IMR-90 (cell line): ENCODE measurements at regions not wholly inside any gene's neighbourhood (a gene's known extent, or its start where the extent isn't known, plus 50 kb on each side); places are given as distances from the start of the nearest gene placed in this dataset.

Experiments used
- ATAC-seq: fragments of 200-7000 bp; cut with Tn5 transposase; 2 replicates; pipeline ENCODE4 v1.9.1; 2020; ENCODE audit warnings: low read depth, mild to moderate bottlenecking, moderate library complexity
- BruUV-seq: library from RNA; stranded (reverse); fragments of 400-500 nt; replicated peaks from 2 replicates; lab custom pipeline; 2021; lab: Mats Ljungman, UMichigan
- CTCF ChIA-PET: fragments of 300-600 bp; formaldehyde crosslinking; extraction: SDS; loops from one replicate; lab custom pipeline; 2021; ENCODE audit warnings: antibody characterized with exemption; lab: Yijun Ruan, JAX
- POLR2A ChIA-PET: fragments of 300-600 bp; sonication (Branson Sonifier 250); formaldehyde crosslinking; loops from one replicate; lab custom pipeline; 2022; ENCODE audit warnings: antibody characterized with exemption; ENCODE audit not compliant: unreplicated experiment; lab: Charles Lee
- DNase-seq: peaks from one replicate; pipeline ENCODE4 v3.0.0; 2013
- H2AFZ ChIP-seq: replicated peaks from 2 replicates; pipeline ENCODE3; 2013; ENCODE audit warnings: low read length, mild to moderate bottlenecking; ENCODE audit not compliant: poor library complexity
- H2AK5ac ChIP-seq: 2 replicates; pipeline ENCODE4 v1.6.1; 2013; ENCODE audit warnings: low read depth, low read length, inconsistent platforms
- H2AK9ac ChIP-seq: replicated peaks from 2 replicates; pipeline ENCODE3; 2013; ENCODE audit warnings: mild to moderate bottlenecking, low read depth, low read length, moderate library complexity; ENCODE audit not compliant: poor library complexity
- H2BK120ac ChIP-seq: 2 replicates; pipeline ENCODE4 v1.6.1; 2013; ENCODE audit warnings: low read depth, low read length, inconsistent platforms
- H2BK15ac ChIP-seq: 3 replicates; pipeline ENCODE4 v1.6.1; 2013; ENCODE audit warnings: low read depth, low read length, inconsistent platforms
- H2BK20ac ChIP-seq: 2 replicates; pipeline ENCODE4 v1.6.1; 2013; ENCODE audit warnings: low read depth, mild to moderate bottlenecking, inconsistent platforms, low read length, moderate library complexity
- H2BK5ac ChIP-seq: 2 replicates; pipeline ENCODE4 v1.6.1; 2013; ENCODE audit warnings: mild to moderate bottlenecking, low read depth, low read length, inconsistent platforms; ENCODE audit not compliant: poor library complexity, severe bottlenecking
- H3K14ac ChIP-seq: replicated peaks from 2 replicates; pipeline ENCODE4 v1.6.1; 2013; ENCODE audit warnings: low read depth, low read length, inconsistent platforms
- H3K18ac ChIP-seq: 2 replicates; pipeline ENCODE4 v1.6.1; 2013; ENCODE audit warnings: low read depth, low read length, control low read depth
- H3K23ac ChIP-seq: 2 replicates; pipeline ENCODE4 v1.6.1; 2013; ENCODE audit warnings: low read depth, low read length, inconsistent platforms
- H3K27ac ChIP-seq: 2 replicates; pipeline ENCODE4 v1.5.1; 2013; ENCODE audit warnings: mild to moderate bottlenecking, control low read depth, low read length; ENCODE audit not compliant: insufficient read depth
- H3K27me3 ChIP-seq: 2 replicates; pipeline ENCODE4 v1.6.1; 2013; ENCODE audit warnings: low read length; ENCODE audit not compliant: control insufficient read depth, insufficient read depth
- H3K36me3 ChIP-seq: 2 replicates; pipeline ENCODE4 v1.6.1; 2013; ENCODE audit warnings: low read length, mixed read lengths; ENCODE audit not compliant: control insufficient read depth, insufficient read depth
- H3K4ac ChIP-seq: 2 replicates; pipeline ENCODE4 v1.6.1; 2013; ENCODE audit warnings: low read depth, low read length, inconsistent platforms
- H3K4me1 ChIP-seq: 2 replicates; pipeline ENCODE4 v1.6.1; 2013; ENCODE audit warnings: low read length, mixed read lengths; ENCODE audit not compliant: control insufficient read depth, insufficient read depth
- H3K4me2 ChIP-seq: 2 replicates; pipeline ENCODE4 v1.6.1; 2013; ENCODE audit warnings: low read depth, mild to moderate bottlenecking, control low read depth, low read length, moderate library complexity
- H3K4me3 ChIP-seq: 2 replicates; pipeline ENCODE4 v1.5.1; 2013; ENCODE audit warnings: low read depth, mild to moderate bottlenecking, control low read depth, low read length, moderate library complexity; ENCODE audit not compliant: insufficient read depth
- H3K56ac ChIP-seq: 2 replicates; pipeline ENCODE4 v1.6.1; 2013; ENCODE audit warnings: low read length, inconsistent platforms; ENCODE audit not compliant: insufficient read depth; ENCODE audit errors: extremely low read depth
- H3K79me1 ChIP-seq, 2 experiments: 2 replicates each; pipeline ENCODE4 v1.6.1; 2013; ENCODE audit warnings: low read length in 2 of 2, inconsistent platforms in 1 of 2, low read depth in 1 of 2
- H3K9ac ChIP-seq: 2 replicates; pipeline ENCODE4 v1.6.1; 2013; ENCODE audit warnings: low read depth, low read length, control low read depth
- H3K9me1 ChIP-seq: 2 replicates; pipeline ENCODE4 v1.6.1; 2013; ENCODE audit warnings: low read length, inconsistent platforms; ENCODE audit not compliant: insufficient read depth
- H3K9me3 ChIP-seq: 2 replicates; pipeline ENCODE4 v1.6.1; 2013; ENCODE audit warnings: low read length; ENCODE audit not compliant: control insufficient read depth, insufficient read depth
- H4K20me1 ChIP-seq: 2 replicates; pipeline ENCODE4 v1.6.1; 2013; ENCODE audit warnings: low read length, inconsistent platforms; ENCODE audit not compliant: insufficient read depth
- H4K5ac ChIP-seq: 2 replicates; pipeline ENCODE4 v1.6.1; 2013; ENCODE audit warnings: mild to moderate bottlenecking, low read depth, low read length, control low read depth
- H4K8ac ChIP-seq, 2 experiments: 2 replicates each; pipeline ENCODE4 v1.6.1; 2013; ENCODE audit warnings: low read depth in 2 of 2, low read length in 2 of 2, control low read depth in 1 of 2, inconsistent platforms in 1 of 2
- H4K91ac ChIP-seq: 2 replicates; pipeline ENCODE4 v1.6.1; 2013; ENCODE audit warnings: low read depth, low read length, inconsistent platforms; ENCODE audit not compliant: insufficient read depth
- BHLHE40 ChIP-seq: fragments of 150-350 bp; IDR thresholded peaks from 2 replicates; pipeline ENCODE4 v1.6.1; 2016; ENCODE audit warnings: mild to moderate bottlenecking, low read depth, low read length
- CEBPB ChIP-seq: IDR thresholded peaks from 2 replicates; pipeline ENCODE4 v1.6.1; 2012; ENCODE audit warnings: low read depth, low read length, improper control_type of control experiment
- CHD1 ChIP-seq: IDR thresholded peaks from 2 replicates; pipeline ENCODE4 v1.6.1; 2012; ENCODE audit warnings: low read depth, low read length, improper control_type of control experiment
- ELK1 ChIP-seq: fragments of 150-350 bp; IDR thresholded peaks from 2 replicates; pipeline ENCODE4 v1.6.1; 2016; ENCODE audit warnings: low read depth, mild to moderate bottlenecking, low read length, moderate library complexity, borderline replicate concordance
- FOS ChIP-seq: fragments of 150-350 bp; IDR thresholded peaks from 2 replicates; pipeline ENCODE4 v1.6.1; 2016; ENCODE audit warnings: low read depth, low read length
- MAFK ChIP-seq: IDR thresholded peaks from 2 replicates; pipeline ENCODE4 v1.6.1; 2012; ENCODE audit warnings: low read depth, low read length, improper control_type of control experiment
- MXI1 ChIP-seq: IDR thresholded peaks from 2 replicates; pipeline ENCODE4 v1.6.1; 2012; ENCODE audit warnings: low read depth, mild to moderate bottlenecking, low read length, moderate library complexity, borderline replicate concordance
- POLR2A ChIP-seq: IDR thresholded peaks from 2 replicates; pipeline ENCODE4 v1.6.1; 2012; ENCODE audit warnings: mild to moderate bottlenecking, low read depth, low read length
- RFX5 ChIP-seq: IDR thresholded peaks from 2 replicates; pipeline ENCODE4 v1.8.0; 2012; ENCODE audit warnings: low read depth, mild to moderate bottlenecking, low read length, moderate library complexity
- SMC3 ChIP-seq: fragments of 150-350 bp; IDR thresholded peaks from 2 replicates; pipeline ENCODE4 v1.6.1; 2016; ENCODE audit warnings: low read depth, mild to moderate bottlenecking, antibody characterized with exemption, low read length, moderate library complexity
- USF2 ChIP-seq: fragments of 150-350 bp; IDR thresholded peaks from 2 replicates; pipeline ENCODE4 v1.6.1; 2017; ENCODE audit warnings: mild to moderate bottlenecking, antibody characterized with exemption, low read length, low read depth
- WGBS, 2 experiments: methylation state at CpG; one replicate each; pipeline versions ENCODE4 v1.1.5 to v1.1.7; 2013; ENCODE audit warnings: missing lambda C conversion rate in 2 of 2; ENCODE audit not compliant: insufficient read length in 1 of 2; ENCODE audit errors: extremely low coverage in 2 of 2; 5-methylcytosine and 5-hydroxymethylcytosine counted together
- dilution Hi-C: fragments of 300-500 bp; cut with HindIII; formaldehyde crosslinking; loops from one replicate; pipeline ENCODE4 v1.14.3; 2018; ENCODE audit warnings: low sequenced_read_pairs; ENCODE audit not compliant: unreplicated experiment
- in situ Hi-C: fragments of 300-500 bp; cut with MboI; formaldehyde crosslinking; loops from 3 replicates; pipeline ENCODE4 v1.14.3; 2019; ENCODE audit warnings: low sequenced_read_pairs, inconsistent platforms, mixed read lengths
- intact Hi-C: fragments of 100-400 bp; cut with micrococcal nuclease; formaldehyde crosslinking; loops from 2 replicates; pipeline ENCODE4 v1.10.0; 2022

- TF ChIP-seq SMC3: no peak
- no peak for TF ChIP-seq MAFK
- no peak for TF ChIP-seq CHD1
- TF ChIP-seq FOS: no peak
- no peak for TF ChIP-seq ELK1
- TF ChIP-seq USF2: no peak
- no peak for TF ChIP-seq RFX5
- TF ChIP-seq MXI1: no peak
- no peak for TF ChIP-seq CEBPB
- no peak for TF ChIP-seq POLR2A
- no peak for TF ChIP-seq BHLHE40
- Histone ChIP-seq H3K14ac (no peak overlapping the region), H3K79me1 (no peaks in the 10 kb centered on the region), H2AFZ (no peak overlapping the region), H3K27me3 (no peaks in the 10 kb centered on the region), H3K27ac (no peak overlapping the region), H2AK9ac (no peak overlapping the region), H3K4me2 (no peak overlapping the region), H3K9me1 (no peaks in the 10 kb centered on the region), H4K8ac (no peak overlapping the region), H3K36me3 (no peaks in the 10 kb centered on the region), H3K4me1 (no peaks in the 10 kb centered on the region), H2AK5ac (no peak overlapping the region), H3K9me3 (peaks cover 41% of the 10 kb centered on the region), H3K18ac (no peak overlapping the region), H4K20me1 (no peaks in the 10 kb centered on the region), H3K4ac (no peak overlapping the region), H3K56ac (no peak overlapping the region), H4K5ac (no peak overlapping the region), H2BK20ac (no peak overlapping the region), H4K91ac (no peak overlapping the region), H2BK120ac (no peak overlapping the region), H2BK5ac (no peak overlapping the region), H3K9ac (no peak overlapping the region), H3K4me3 (no peak overlapping the region), H2BK15ac (no peak overlapping the region), H3K23ac (no peak overlapping the region)
- intact Hi-C loops (no loop called here), dilution Hi-C loops (no loop called here), in situ Hi-C loops (no loop called here)
- 43% methylated on average over 7 of the region's 11 CpGs; no CpG with 5 or more reads in 1 of the 2 experiments for WGBS, 2 experiments
- CTCF ChIA-PET: no interaction called here
- no TSS peak for BruUV-seq
- DNase-seq (no peak), ATAC-seq (no peak)
- POLR2A ChIA-PET: no interaction called here
Measured at GRCh38 chr18:78521136-78521535, 458.5 kb upstream of the SALL3 start.
